ENCODE measurements at regions not wholly inside any gene's neighbourhood (a gene's known extent, or its start where the extent isn't known, plus 50 kb on each side); places are given as distances from the start of the nearest gene placed in this dataset.
"Not testable (repeated sequence)": the region's sequence is repeated elsewhere in the genome, so short reads cannot be mapped to it uniquely, and the experiment has no call there.

DNA sequence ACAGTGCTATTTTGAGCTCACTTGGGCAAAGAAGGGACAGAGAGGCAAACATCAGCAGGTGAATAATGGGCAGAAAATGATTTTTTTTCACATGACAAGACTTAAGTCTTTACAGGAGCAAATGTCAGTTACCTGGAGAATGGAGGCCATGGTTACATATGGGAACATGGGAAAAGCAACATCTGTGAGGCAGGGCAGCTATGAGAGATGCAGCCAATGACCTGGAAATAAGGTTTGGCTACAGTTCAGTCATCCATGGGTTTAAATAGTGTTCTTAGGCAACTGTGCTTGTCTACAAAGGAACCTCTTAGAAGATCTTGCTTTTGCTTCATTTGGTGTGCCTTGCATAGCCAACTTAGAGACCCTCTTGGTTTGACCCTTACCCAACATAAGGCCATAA lies 490.2 kb upstream of the LCORL start:
- no peak for DNase-seq (ENCODE audit: low read depth, low spot score)

DNA sequence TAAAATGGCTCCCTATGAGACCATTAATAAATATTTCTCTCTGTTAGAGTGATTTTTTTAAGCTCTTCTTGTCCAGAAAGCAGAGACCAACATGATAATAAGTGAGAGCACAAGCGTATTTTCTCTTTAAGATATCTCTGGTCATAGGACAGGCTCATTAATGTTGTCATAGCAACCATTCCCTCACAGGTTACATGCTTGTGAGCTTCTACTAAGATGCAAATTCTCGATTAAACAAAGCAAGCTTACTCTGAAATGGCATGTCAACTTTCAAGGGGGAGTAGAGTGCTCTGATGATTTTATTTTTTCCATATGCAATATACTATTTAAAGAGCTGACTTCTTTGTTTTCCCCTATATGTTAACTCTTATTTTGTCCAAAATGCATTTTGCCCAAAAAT lies 487.2 kb upstream of the LCORL start:
- no peak for DNase-seq (ENCODE audit: low read depth, low spot score)

DNA sequence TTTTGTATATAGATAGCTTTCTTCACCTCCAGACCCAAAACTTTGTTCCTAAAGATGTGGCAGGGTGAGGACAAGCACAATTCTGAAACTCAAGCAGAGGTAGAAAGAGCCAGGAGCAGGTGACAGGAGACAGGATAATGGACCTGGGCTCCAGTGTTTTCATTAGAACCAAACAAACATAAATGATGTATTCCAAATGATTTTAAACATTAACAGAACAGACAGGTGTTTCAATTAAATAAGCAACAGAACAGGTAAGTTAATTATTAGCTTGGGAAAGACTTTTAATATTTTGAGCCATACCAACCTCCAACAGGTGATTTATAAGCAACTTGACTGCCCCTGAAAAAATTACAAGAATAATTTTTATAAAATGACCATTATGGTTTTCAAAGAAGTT lies 459.4 kb upstream of the LCORL start:
- DNase-seq (ENCODE audit: low read depth, low spot score): no peak

DNA sequence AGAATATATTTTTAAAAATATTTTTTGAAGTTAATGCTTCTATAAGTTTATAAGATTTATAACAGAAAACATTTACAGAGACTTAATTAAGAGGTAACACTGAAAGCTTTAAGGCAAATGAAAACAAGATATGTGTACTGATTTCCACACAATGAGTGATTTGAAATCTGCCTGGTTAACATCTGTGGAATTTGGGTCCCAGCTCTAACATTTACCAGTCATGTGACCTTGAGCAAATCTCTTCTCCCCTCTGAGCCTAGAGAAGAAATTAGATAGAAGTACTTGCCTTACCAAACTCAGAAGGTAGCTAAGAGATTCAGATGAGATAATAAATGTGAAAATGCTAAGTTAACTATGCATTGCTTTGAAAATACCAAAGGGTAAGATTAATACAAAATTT lies 458.8 kb upstream of the LCORL start:
- no peak for DNase-seq (ENCODE audit: low read depth, low spot score)

DNA sequence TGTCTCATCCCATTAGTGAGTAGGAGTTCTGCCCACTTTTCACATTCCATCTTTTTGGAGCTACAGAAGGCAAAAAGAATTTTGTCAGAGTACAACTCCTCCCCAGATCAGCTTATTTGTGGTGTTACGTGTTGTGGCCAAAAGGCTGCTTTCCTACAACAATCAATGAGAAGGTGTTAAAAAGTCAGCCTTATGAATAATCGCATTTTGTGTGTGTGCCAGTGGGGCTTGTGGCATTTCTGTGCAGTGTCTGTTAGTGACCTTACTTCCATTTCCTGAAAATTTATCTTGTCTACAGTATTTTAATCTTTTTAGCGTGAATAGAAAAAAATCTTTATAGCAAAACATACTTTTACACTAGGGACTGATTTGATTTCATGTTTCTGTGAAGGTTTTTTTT lies 458.3 kb upstream of the LCORL start:
- no peak for DNase-seq (ENCODE audit: low read depth, low spot score)

DNA sequence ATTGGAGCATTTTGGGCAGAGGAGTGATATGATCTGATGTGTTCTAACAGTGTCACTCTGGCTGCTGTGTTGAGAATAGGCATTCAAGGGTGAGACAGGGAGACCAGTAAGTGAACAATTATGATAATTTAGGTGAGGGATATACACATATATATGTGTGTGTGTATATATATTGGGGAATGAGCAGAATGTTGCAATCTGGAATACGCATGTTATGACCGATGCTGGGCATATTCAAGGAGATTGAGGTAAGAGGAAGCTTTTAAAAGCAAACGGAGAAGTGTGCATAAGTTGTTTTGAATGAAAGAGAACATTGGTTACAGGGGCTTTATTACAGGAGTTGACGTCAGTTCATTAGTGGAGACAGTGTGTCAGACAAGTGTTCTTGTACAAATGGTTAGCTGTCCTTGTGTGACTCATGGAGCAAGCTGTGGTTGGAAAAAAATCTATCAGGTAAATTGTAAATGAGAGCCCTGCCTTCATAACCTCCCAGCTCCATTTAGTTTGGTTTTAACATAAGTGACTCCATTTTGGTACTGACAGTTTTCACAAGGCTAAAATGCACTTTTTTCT lies 442.5 kb upstream of the LCORL start:
- DNase-seq (ENCODE audit: low read depth, low spot score): peak; percentile 26

DNA sequence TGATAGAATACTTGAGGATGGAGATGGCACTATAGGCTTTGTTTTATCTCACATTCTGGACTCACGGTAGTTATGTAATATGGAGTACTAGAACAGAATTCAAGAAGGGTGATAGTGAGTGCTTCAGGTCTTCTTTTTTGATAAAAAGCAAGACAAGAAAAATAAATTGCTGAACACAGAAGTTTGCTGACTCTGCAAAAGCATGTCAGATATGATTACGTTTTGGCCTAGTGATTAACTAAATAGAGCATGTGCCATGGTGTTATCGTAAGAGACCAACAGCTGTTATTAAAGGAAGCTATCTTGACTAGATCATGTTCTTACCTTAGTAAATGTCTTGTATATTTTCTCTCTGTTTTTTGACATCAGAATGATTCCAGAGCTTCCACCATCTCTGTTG lies 436.9 kb upstream of the LCORL start:
- DNase-seq (ENCODE audit: low read depth, low spot score): no peak

DNA sequence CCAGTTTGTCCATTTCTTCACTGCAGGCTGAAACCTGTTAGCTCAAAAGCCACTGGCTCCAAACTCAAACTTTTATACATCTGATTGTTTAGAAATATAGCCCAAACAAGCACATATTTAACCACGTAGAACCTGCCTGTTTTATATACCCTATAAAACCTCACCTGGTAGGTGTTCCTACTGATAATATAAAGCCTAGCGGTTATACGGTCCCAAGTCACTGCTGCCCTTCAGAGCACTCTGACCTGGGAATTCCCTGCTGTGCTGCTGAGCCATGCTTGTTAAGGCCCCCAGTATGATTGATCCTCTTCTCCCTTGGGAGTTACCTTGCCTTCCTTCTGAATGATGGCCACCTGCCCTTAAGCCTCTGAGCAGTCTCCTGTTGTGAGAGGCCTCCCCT lies 432.8 kb upstream of the LCORL start:
- DNase-seq (ENCODE audit: low read depth, low spot score): no peak

DNA sequence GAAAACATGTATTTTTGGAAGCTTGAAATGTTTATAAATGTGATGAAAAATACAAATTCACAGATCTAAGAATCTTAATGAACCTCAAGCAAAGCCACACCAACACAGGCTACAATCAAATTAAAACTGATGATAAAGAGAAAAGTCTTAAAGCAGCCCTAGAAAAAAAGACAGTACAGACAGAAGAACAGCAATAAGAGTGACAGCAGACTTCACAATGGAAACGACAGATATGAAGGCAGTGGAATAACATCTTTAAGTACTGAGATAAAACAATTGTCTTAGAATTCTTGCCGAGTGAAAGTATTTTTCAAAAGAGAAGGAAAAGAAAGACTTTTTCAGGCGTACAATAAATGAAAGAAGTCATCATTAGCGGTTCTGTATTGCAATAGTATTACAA lies 423.6 kb upstream of the LCORL start:
- DNase-seq (ENCODE audit: low read depth, low spot score): no peak

DNA sequence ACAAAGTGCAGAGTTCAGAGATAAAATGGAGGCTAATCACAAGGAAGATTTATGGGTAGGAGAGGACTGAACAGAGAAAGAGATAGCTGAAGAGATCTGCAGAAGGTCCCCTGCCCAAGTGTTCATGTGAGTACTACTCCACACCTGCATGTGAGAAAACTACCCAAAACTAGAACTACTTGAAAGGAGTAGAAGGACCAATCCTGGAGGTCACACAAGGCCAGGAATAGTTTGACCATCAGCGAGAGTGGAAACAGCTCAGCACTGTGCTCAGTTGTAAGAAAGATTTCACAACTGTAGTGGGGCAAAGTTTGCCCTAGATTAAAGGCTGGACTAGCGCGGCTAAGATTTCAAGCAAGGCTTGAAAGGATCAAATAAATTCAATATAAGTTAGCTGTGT lies 422.7 kb upstream of the LCORL start:
- no peak for DNase-seq (ENCODE audit: low read depth, low spot score)

DNA sequence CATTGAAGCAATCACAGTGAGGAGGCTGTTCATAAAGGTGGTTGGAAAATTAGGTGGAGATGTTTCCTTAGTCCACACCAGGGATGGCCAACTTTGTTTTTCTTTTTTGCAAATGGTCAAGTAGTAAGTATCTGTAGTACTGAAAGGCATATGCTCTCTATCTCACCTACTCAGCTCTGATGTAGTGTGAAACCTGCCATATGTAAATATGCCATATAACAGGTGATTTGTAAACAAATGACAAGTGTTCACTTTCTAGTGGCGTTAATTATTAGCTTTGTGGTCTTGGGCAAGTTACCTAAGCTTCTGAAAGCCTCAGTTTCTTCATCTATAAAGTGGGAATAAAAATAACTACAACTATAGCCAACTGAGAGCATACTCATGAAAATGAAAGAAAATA lies 421.4 kb upstream of the LCORL start:
- DNase-seq (ENCODE audit: low read depth, low spot score): no peak

DNA sequence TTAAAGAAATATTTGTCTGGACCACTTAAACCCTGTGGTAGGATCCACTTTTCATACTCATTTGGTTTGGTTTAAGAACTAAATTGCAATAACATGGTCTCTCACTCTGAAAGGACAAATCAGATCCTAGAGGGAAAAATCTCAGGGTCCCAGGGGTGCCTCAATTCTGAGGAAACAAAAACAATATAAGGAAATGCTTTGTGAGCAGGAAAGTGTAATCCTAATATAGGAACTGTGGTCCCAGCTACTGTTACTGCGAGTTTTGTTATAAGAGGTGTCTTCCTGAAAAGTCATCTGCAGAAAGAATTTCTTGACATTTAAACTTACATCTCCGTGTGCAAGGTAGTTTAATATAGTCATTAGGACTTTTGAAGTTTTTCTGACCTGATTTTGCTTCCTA lies 420.1 kb upstream of the LCORL start:
- DNase-seq (ENCODE audit: low read depth, low spot score): no peak

DNA sequence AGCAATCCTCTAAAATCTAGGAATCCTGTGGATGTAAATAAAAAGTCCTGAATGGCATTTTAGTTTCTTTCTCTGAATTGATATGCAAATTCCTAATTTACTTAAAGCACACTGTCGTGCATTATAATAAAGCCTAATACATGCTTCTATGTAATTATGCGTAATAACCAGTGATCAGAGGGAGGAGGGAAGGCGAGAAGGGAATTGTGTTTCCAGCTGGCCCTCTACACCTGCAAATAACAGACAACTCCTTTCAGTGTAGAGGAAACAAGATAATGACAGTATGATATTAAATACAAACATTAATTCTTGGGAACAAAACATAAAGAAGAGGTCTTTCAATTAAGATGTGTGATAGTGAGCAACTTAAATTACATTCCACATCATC lies 419.6 kb upstream of the LCORL start:
- no peak for DNase-seq (ENCODE audit: low read depth, low spot score)

DNA sequence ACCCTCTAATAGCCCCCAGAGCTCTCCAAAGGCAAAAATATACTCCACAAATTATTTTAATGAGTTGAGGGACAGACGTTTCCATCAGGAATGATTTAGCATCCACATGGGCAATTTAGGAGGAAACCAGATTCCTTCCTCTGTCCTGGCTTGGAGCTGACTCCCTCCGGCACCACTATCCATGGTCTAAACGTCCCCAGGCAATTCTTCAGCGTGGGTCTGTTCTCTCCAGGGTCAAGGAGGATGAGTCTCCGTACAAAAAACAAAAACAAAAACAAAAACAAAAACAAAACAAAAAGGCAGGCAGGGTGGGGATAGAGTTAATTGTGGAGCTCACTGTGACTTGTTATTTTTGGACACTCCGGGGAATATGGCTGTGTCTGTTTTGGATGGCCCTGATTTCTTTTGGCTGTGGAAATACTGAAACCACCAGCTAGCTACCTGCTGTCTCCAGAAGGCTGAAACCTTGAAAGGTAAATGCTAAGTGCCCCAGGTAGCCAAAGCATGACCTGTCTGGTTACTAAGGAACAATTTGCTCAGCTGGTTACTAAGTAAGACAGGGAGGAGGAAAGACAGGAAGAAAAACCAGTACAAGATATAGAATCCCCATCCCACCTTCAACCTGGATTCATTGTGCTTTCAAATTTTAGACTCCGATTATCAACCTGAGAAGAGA lies 419.1 kb upstream of the LCORL start:
- DNase-seq (ENCODE audit: low read depth, low spot score): no peak

DNA sequence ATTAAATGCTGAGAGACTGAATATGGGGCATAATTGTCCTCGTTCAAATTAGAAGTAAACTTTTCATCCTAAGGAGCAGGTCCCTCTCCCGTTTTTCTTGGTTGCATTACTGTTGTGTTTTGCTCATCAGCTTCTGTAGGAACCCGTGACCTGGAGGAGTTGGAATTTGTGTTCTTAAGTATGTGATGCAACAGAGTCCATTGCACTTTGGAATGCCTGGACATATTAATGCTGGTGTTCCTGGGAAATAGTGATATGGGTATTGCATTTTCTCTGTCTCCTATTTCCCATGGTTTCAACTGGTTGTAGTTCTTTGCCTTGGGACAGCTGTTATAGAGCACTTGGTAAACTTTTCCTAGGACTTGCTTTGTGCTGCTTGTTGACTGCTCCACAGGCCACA lies 417.8 kb upstream of the LCORL start:
- DNase-seq (ENCODE audit: low read depth, low spot score): no peak

DNA sequence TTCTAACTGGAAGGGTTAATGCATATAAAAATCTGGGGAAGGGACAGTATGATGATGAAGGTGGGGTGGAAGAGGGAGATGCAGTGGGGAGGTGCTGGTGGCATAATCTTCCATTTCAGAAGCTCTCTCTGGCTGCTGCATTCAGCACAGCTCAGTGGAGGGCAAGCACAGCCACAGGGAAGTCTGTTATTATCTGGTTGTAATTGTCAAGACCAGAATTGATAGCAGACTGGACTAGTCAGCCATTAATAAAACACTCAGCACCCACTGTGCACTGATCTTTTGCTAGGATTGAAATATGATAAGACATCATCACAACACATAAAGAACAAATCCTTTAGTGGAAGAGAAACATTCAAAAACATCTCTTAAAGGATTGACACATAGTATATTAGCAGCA lies 414.2 kb upstream of the LCORL start:
- no peak for DNase-seq (ENCODE audit: low read depth, low spot score)

DNA sequence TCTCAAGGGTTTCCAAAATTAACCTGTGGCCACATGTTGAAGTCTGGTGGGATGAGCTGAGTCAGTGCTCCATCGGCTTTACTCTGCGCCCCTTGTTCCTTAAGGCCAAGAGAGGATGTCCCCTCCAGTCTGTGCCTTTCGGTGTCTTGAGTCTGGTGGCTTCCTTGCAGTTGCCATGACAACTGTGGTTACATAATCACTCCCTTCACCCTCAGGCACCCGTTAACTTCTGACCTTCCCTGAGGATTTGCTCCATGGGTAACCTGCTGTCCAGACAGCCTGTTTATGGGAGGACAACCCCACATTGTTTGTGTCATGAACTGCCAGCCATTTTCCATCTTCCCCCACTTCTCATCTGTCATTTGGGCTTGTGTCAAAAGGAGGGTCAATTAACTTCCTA lies 401.1 kb upstream of the LCORL start:
- no peak for DNase-seq (ENCODE audit: low read depth, low spot score)

DNA sequence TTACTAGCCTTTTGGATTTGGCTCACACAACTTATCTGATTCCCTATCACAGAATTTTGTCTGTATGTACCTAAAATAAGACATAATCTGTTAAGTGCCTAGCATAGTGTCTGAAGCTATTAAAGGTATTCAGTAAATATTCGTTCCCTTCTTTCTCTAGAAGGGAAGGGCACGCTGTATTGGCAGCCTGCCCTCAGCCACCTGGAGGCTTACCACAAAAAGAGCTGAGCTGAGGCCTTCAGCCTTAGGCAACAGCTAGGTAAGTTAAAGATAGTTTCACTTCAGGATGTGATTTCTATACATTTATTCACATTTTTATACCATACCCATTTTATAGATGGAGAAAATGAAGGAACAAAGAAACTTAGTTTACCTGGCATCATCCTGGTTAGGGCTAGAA lies 400.0 kb upstream of the LCORL start:
- no peak for DNase-seq (ENCODE audit: low read depth, low spot score)

DNA sequence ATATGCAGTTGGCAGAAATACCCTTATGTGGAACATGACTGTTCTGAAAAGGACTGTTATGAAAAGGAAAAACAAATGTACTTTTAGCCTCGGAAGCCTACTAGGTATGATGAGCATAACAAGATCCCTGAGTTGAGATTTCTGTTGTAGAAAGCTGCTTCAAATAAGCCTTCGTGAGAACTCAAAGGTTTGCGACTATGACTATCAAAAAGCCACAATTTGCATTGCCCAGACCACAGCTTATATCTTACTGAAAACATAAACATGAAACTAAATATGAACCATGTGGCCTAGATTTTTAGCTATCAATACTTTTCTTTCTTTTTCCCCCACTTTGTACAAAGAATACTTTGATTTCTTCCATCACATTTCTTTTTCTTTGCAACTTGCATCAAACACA lies 398.2 kb upstream of the LCORL start:
- no peak for DNase-seq (ENCODE audit: low read depth, low spot score)

DNA sequence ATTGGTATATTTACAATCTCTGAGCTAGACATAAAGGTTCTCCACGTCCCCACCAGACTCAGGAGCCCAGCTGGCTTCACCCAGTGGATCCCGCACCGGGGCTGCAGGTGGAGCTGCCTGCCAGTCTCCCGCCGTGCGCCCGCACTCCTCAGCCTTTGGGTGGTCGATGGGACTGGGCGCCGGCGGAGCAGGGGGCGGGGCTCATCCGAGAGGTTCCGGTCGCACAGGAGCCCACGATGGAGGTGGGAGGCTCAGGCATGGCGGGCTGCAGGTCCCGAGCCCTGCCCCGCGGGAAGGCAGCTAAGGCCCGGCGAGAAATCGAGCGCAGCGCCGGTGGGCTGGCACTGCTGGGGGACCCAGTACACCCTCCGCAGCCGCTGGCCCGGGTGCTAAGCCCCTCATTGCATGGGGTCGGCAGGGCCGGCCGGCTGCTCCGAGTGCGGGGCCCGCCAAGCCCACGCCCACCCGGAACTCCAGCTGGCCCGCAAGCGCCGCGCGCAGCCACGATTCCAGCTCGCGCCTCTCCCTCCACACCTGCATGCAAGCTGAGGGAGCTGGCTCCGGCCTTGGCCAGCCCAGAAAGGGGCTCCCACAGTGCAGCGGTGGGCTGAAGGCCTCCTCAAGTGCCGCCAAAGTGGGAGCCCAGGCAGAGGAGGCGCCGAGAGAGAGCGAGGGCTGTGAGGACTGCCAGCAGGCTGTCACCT lies 396.8 kb upstream of the LCORL start:
- DNase-seq (ENCODE audit: low read depth, low spot score): not testable (repeated sequence)

DNA sequence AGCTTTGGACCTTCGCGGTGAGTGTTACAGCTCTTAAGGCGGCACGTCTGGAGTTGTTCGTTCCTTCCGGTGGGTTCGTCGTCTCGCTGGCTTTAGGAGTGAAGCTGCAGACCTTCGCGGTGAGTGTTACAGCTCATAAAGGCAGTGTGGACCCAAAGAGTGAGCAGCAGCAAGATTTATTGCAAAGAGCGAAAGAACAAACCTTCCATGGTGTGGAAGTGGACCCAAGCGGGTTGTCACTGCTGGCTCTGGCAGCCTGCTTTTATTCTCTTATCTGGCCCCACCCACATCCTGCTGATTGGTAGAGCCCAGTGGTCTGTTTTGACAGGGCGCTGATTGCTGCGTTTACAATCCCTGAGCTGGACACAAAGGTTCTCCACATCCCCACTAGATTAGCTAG lies 396.1 kb upstream of the LCORL start:
- not testable (repeated sequence) for DNase-seq (ENCODE audit: low read depth, low spot score)

DNA sequence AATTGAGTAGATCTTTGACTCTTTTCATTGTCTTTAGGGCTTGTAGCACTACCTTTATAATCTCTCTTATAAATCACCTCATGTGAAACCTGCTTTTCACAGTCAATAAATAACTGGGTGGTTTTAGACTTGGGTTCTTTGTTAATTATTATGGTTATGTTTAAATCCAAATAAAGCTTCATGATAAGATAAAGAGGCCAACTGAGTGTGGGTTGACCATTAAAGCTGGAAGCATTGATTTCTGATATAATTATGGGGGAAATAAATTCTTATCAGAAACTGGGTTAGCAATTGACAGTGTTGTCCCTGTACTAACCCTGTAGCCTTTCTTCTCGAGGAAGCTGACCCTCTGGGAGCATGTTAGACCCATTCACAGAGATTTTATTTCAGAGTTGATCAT lies 384.7 kb upstream of the LCORL start:
- no peak for DNase-seq (ENCODE audit: low read depth, low spot score)

DNA sequence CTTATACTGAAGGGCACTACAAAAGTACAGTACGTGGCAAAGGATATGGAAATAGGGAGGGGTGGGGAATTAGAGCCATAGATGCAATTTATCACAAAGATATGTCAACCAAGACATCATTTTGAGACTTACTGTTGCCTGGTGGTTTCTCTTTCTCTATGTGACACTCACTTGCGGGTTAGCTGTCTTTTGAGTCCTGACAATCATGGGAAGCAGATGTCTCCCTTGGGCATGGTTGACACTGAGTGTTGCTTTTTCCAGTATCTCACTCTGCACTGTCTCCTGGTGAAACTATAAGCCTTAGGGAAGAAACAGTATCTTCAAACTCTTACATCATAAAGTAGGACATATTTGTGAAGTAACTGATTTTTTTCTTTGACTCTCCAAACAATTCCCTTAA lies 383.5 kb upstream of the LCORL start:
- DNase-seq (ENCODE audit: low read depth, low spot score): no peak

Data from astrocyte of the hippocampus (primary cell).